HG02884 (cell line): ENCODE measurements at regions not wholly inside any gene's neighbourhood (a gene's known extent, or its start where the extent isn't known, plus 50 kb on each side); places are given as distances from the start of the nearest gene placed in this dataset.
"Not testable (repeated sequence)": the region's sequence is repeated elsewhere in the genome, so short reads cannot be mapped to it uniquely, and the experiment has no call there.

Source experiments
- ATAC-seq: cut with Tn5 transposase; IDR thresholded peaks from one replicate; pipeline ENCODE4 v1.9.1; 2021; ENCODE audit warnings: mild to moderate bottlenecking, moderate library complexity; ENCODE audit not compliant: unreplicated experiment

- ATAC-seq: no peak
These were observed 163.2 kb downstream of the DKK1 start for GRCh38 chr10:52477305-52477704.

GRCh38 chr10:52479567-52479966 is 165.5 kb downstream of the DKK1 start:
- ATAC-seq: no peak

GRCh38 chr10:52481986-52482555 is 168.0 kb downstream of the DKK1 start:
- ATAC-seq: no peak

GRCh38 chr10:52483587-52483986 is 169.5 kb downstream of the DKK1 start:
- no peak for ATAC-seq

GRCh38 chr10:52484206-52485065 is 170.4 kb downstream of the DKK1 start:
- no peak for ATAC-seq

GRCh38 chr10:52485462-52485861 is 171.4 kb downstream of the DKK1 start:
- ATAC-seq: no peak

GRCh38 chr10:52486840-52487611 is 172.9 kb downstream of the DKK1 start:
- ATAC-seq: no peak

GRCh38 chr10:52488606-52489485 is 174.8 kb downstream of the DKK1 start:
- ATAC-seq: peak; percentile 47

GRCh38 chr10:52491246-52491995 is 177.3 kb downstream of the DKK1 start:
- no peak for ATAC-seq

- ATAC-seq: no peak
These were observed 185.2 kb downstream of the DKK1 start for GRCh38 chr10:52499281-52499680.

GRCh38 chr10:52500476-52500875 is 186.4 kb downstream of the DKK1 start:
- ATAC-seq: no peak

- no peak for ATAC-seq
These were observed 188.2 kb downstream of the DKK1 start for GRCh38 chr10:52502237-52502636.

GRCh38 chr10:52505341-52505740 is 191.3 kb downstream of the DKK1 start:
- ATAC-seq: not testable (repeated sequence)

- ATAC-seq: no peak
These were observed 200.4 kb downstream of the DKK1 start for GRCh38 chr10:52514481-52514880.

GRCh38 chr10:52517012-52517411 is 202.9 kb downstream of the DKK1 start:
- ATAC-seq: no peak

GRCh38 chr10:52523696-52524095 is 209.6 kb downstream of the DKK1 start:
- ATAC-seq: no peak

GRCh38 chr10:52525761-52526160 is 211.7 kb downstream of the DKK1 start:
- no peak for ATAC-seq

GRCh38 chr10:52526251-52526823 is 212.3 kb downstream of the DKK1 start:
- ATAC-seq: no peak

GRCh38 chr10:52532650-52533290 is 218.7 kb downstream of the DKK1 start:
- ATAC-seq: no peak
